ENCODE measurements at regions not wholly inside any gene's neighbourhood (a gene's known extent, or its start where the extent isn't known, plus 50 kb on each side); places are given as distances from the start of the nearest gene placed in this dataset.

GRCh38 chr9:20243841-20244240 lies 378.5 kb downstream of the MLLT3 start:
- TF ChIP-seq EZH2 (IDR thresholded peaks at IDR 0.05; ENCODE audit: borderline replicate concordance, low read depth, low read length, severe bottlenecking) (no peak), POLR2A (IDR thresholded peaks at IDR 0.05; ENCODE audit: low read depth, low read length) (no peak), POLR2AphosphoS5 (IDR thresholded peaks at IDR 0.05; ENCODE audit: insufficient read depth, low read depth, low read length) (no peak)

Measured in endothelial cell of umbilical vein (primary cell).